Ovary (tissue), 7 donors: ENCODE measurements at regions not wholly inside any gene's neighbourhood (a gene's known extent, or its start where the extent isn't known, plus 50 kb on each side); places are given as distances from the start of the nearest gene placed in this dataset.

Experiments
- DNase-seq, 5 donors: peaks; one replicate each; pipeline ENCODE4 v3.0.0-alpha.2; 2019 to 2020
- H3K27ac ChIP-seq, 2 donors: fragments of 200-600 bp; one replicate each; pipeline versions ENCODE4 v1.5.1 to v1.8.0; 2019 to 2022
- H3K27me3 ChIP-seq: fragments of 200-600 bp; one replicate; pipeline ENCODE4 v1.8.0; 2022
- H3K36me3 ChIP-seq: fragments of 200-600 bp; sonication (generic); one replicate; pipeline ENCODE4 v1.5.1; 2019
- H3K4me1 ChIP-seq: one replicate; pipeline ENCODE4 v1.8.1; 2013; ENCODE audit warnings: mild to moderate bottlenecking, moderate library complexity; ENCODE audit not compliant: insufficient read depth
- H3K4me3 ChIP-seq: fragments of 200-600 bp; sonication (generic); one replicate; pipeline ENCODE4 v1.5.1; 2017
- H3K9me3 ChIP-seq, 2 donors: fragments of 200-600 bp in 1 of 2; sonication (generic) in 1 of 2; one replicate each; pipeline versions ENCODE4 v1.5.1 to v1.8.1; 2013 to 2019; ENCODE audit warnings: mild to moderate bottlenecking in 1 of 2, moderate library complexity in 1 of 2
- CTCF ChIP-seq, 3 donors: fragments of 450-650 bp in 2 of 3; fragments of 200-600 bp in 1 of 3; IDR thresholded peaks; one replicate each; pipeline versions ENCODE4 v1.5.1 to v1.8.0; 2016 to 2022; ENCODE audit warnings: antibody characterized with exemption in 3 of 3, mild to moderate bottlenecking in 1 of 3
- EP300 ChIP-seq: sonication (generic); formaldehyde crosslinking; IDR thresholded peaks from one replicate; pipeline ENCODE4 v1.6.1; 2017; ENCODE audit warnings: antibody characterized with exemption
- POLR2A ChIP-seq: fragments of 450-650 bp; IDR thresholded peaks from one replicate; pipeline ENCODE4 v1.6.1; 2017; ENCODE audit warnings: antibody characterized with exemption, mild to moderate bottlenecking, moderate library complexity
- WGBS, 3 donors: extraction: QIAGEN DNeasy Blood & Tissue Kit in 1 of 3; methylation state at CpG; one replicate each; pipeline versions ENCODE4 v1.1.5 to v1.1.7; 2013 to 2017; 5-methylcytosine and 5-hydroxymethylcytosine counted together
- intact Hi-C, 4 donors: fragments of 100-400 bp; cut with DNase I; formaldehyde crosslinking; loops; one replicate each; pipeline versions ENCODE4 v1.11.0 to v1.15.1; 2022 to 2023
- donor health status: DM: no; HTN: no; CAD: no; lungs with moderate emphysema.
- donor health status: DM: no; HTN: no; CAD: no.
- donor health status: Bipolar disorder and iron deficiency.
- donor health status: DM: no; HTN: no; CAD: no.
- donor health status: DM: yes; HTN: yes; CAD: no.

- WGBS, 3 donors = 18 to 45% (median 33%) methylated on average over 1 of the region's 1 CpG
- Histone ChIP-seq H3K27me3 (no peaks in the 10 kb centered on the region), H3K4me1 (no peaks in the 10 kb centered on the region), H3K27ac (no peak overlapping the region), H3K4me3 (no peak overlapping the region), H3K9me3 (no peaks in the 10 kb centered on the region), H3K36me3 (no peaks in the 10 kb centered on the region)
- TF ChIP-seq POLR2A = no peak
- no peak for TF ChIP-seq CTCF (IDR thresholded peaks at IDR 0.05)
- TF ChIP-seq EP300 = no peak
- intact Hi-C loops = no loop called here
- DNase-seq = no peak
These were observed 203.9 kb upstream of the CHRM2 start for GRCh38 chr7:136664537-136664936.

GRCh38 chr7:136657482-136657921, 210.9 kb upstream of the CHRM2 start:
- Histone ChIP-seq H3K4me1 (no peaks in the 10 kb centered on the region), H3K27ac (no peak overlapping the region), H3K36me3 (no peaks in the 10 kb centered on the region), H3K4me3 (no peak overlapping the region), H3K27me3 (no peaks in the 10 kb centered on the region), H3K9me3 (no peaks in the 10 kb centered on the region)
- TF ChIP-seq CTCF (IDR thresholded peaks at IDR 0.05) = no peak
- no peak for TF ChIP-seq EP300
- no peak for TF ChIP-seq POLR2A
- no peak for DNase-seq
- intact Hi-C loops = no loop called here
- WGBS, 3 donors = 2 to 16% (median 10%) methylated on average over 2 of the region's 2 CpGs

- Histone ChIP-seq H3K4me1 (no peaks in the 10 kb centered on the region), H3K27ac (no peak overlapping the region), H3K4me3 (no peak overlapping the region), H3K27me3 (no peaks in the 10 kb centered on the region), H3K36me3 (no peaks in the 10 kb centered on the region), H3K9me3 (no peaks in the 10 kb centered on the region)
- no peak for DNase-seq
- TF ChIP-seq POLR2A (no peak), CTCF (IDR thresholded peaks at IDR 0.05) (no peak), EP300 (no peak)
- intact Hi-C loops = no loop called here
- 62 to 67% (median 64%) methylated on average over 1 of the region's 1 CpG for WGBS, 3 donors
These were observed 211.9 kb upstream of the CHRM2 start for GRCh38 chr7:136656516-136656915.

GRCh38 chr7:136655414-136655813, 213.0 kb upstream of the CHRM2 start:
- intact Hi-C loops = no loop called here
- no peak overlapping the region for H3K27ac ChIP-seq
- no peak for TF ChIP-seq POLR2A
- no peaks in the 10 kb centered on the region for H3K27me3 ChIP-seq
- no peak for DNase-seq
- no peaks in the 10 kb centered on the region for H3K36me3 ChIP-seq
- no peak overlapping the region for H3K4me3 ChIP-seq
- no peaks in the 10 kb centered on the region for H3K9me3 ChIP-seq
- H3K4me1 ChIP-seq = no peaks in the 10 kb centered on the region

GRCh38 chr7:136654406-136654805, 214.0 kb upstream of the CHRM2 start:
- TF ChIP-seq POLR2A = no peak
- 86 to 88% (median 87%) methylated on average over 3 of the region's 3 CpGs for WGBS, 3 donors
- no peak for DNase-seq

More at GRCh38 chr7:136654406-136654805, 214.0 kb upstream of the CHRM2 start:
- H3K4me1 ChIP-seq = no peaks in the 10 kb centered on the region
- H3K9me3 ChIP-seq = no peaks in the 10 kb centered on the region
- intact Hi-C loops = no loop called here
- no peaks in the 10 kb centered on the region for H3K36me3 ChIP-seq
- H3K27me3 ChIP-seq = no peaks in the 10 kb centered on the region
- no peak overlapping the region for H3K27ac ChIP-seq
- no peak overlapping the region for H3K4me3 ChIP-seq
